GM13977 (cell line): ENCODE measurements at regions not wholly inside any gene's neighbourhood (a gene's known extent, or its start where the extent isn't known, plus 50 kb on each side); places are given as distances from the start of the nearest gene placed in this dataset.

Source experiments
- DNase-seq: peaks from one replicate; pipeline ENCODE4 v3.0.0; 2012; ENCODE audit warnings: low spot score
- CTCF ChIP-seq: IDR thresholded peaks from 2 replicates; pipeline ENCODE4 v1.5.1; 2012; ENCODE audit warnings: mild to moderate bottlenecking, control low read depth; ENCODE audit not compliant: insufficient read depth; ENCODE audit errors: extremely low read depth, missing control alignments
- in situ Hi-C: fragments of 300-500 bp; cut with MboI; formaldehyde crosslinking; loops from one replicate; pipeline ENCODE4 v1.12.0; 2022; ENCODE audit warnings: low sequenced_read_pairs, low pct_unique_long_range_greater_than_20kb, mixed read lengths, inconsistent platforms; ENCODE audit not compliant: unreplicated experiment

- in situ Hi-C loops, result no loop called here
- TF ChIP-seq CTCF, result no peak
- DNase-seq, result no peak
Observed at GRCh38 chr15:62957130-62957529, 85.4 kb upstream of the TPM1 start.

GRCh38 chr15:62958528-62959363, 83.8 kb upstream of the TPM1 start:
- in situ Hi-C loops, result no loop called here
- no peak for DNase-seq
- TF ChIP-seq CTCF, result no peak

- no peak for TF ChIP-seq CTCF
- in situ Hi-C loops, result no loop called here
- no peak for DNase-seq
Observed at GRCh38 chr15:62961134-62961533, 81.4 kb upstream of the TPM1 start.

DNA sequence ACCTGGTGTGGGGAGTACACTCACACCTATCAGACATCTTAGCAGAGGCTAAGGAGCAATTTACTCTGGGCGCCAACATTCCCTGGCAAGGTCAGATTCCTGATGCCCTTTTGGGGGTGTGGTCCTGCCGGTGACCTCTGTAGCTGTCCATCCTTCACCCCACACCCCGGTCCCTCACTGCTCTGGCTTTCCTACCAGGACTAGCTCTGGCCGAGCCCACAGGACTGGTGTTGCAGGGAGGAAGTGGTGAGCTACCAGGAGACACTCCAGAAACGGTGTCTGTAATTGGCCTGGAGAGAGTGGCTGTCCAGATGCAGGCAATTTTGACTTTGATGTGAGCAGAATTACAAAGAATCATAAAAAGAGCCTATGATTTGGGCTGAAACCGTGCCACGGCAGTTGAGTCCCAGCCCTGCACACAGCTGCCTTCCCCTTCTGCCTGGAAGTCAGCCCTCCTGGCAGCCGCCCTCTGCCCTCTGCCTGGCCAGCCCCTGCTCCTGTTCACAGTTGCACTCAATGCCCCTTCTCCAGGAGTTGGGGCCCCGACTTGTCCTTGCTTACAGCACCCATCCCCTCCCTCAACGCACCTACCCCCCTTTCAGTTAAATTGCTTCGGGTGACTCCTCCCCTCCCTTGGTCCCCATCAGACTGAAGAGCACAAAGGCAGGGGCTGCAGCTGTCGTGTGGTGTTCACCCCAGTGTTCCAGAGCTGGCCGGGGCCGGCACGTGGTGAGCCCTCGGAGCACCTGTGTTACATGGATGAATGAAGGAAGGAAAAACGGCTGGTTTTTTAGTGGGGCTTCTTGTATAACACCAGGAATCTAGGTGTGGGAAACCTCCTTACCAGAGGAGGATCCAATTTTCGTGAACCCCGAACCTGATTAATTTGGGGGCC, 80.2 kb upstream of the TPM1 start:
- TF ChIP-seq CTCF, result no peak
- in situ Hi-C loops, result no loop called here
- no peak for DNase-seq

- DNase-seq, result no peak
- no peak for TF ChIP-seq CTCF
- in situ Hi-C loops, result no loop called here
Observed at GRCh38 chr15:62964251-62964650, 78.3 kb upstream of the TPM1 start.

- in situ Hi-C loops, result no loop called here
Observed at GRCh38 chr15:62966294-62967078, 76.1 kb upstream of the TPM1 start.

More at GRCh38 chr15:62966294-62967078, 76.1 kb upstream of the TPM1 start:
- DNase-seq, result no peak
- no peak for TF ChIP-seq CTCF
